Cerebellar nuclear complex (tissue), 1 donor: ENCODE measurements at regions not wholly inside any gene's neighbourhood (a gene's known extent, or its start where the extent isn't known, plus 50 kb on each side); places are given as distances from the start of the nearest gene placed in this dataset.
"Not testable (repeated sequence)": the region's sequence is repeated elsewhere in the genome, so short reads cannot be mapped to it uniquely, and the experiment has no call there.

ENCODE experiments used
- DNase-seq, 2 experiments: peaks; one replicate each; lab custom pipeline; 2025; lab: John Stamatoyannopoulos, UW

GRCh38 chr7:25711940-25712339 is 440.1 kb upstream of the NFE2L3 start:
- no peak for DNase-seq

- DNase-seq = no peak
Observed at GRCh38 chr7:25712500-25712899, 439.5 kb upstream of the NFE2L3 start.

- no peak for DNase-seq
Observed at GRCh38 chr7:25714013-25714412, 438.0 kb upstream of the NFE2L3 start.

GRCh38 chr7:25716421-25716820 is 435.6 kb upstream of the NFE2L3 start:
- no peak for DNase-seq

- no peak for DNase-seq
Observed at GRCh38 chr7:25718596-25718995, 433.4 kb upstream of the NFE2L3 start.

GRCh38 chr7:25719190-25719896 is 432.7 kb upstream of the NFE2L3 start:
- DNase-seq = no peak

GRCh38 chr7:25720427-25720826 is 431.6 kb upstream of the NFE2L3 start:
- no peak for DNase-seq

GRCh38 chr7:25722856-25723255 is 429.1 kb upstream of the NFE2L3 start:
- peak in 1 of 2 experiments; percentile 12 for DNase-seq

GRCh38 chr7:25725451-25725850 is 426.5 kb upstream of the NFE2L3 start:
- DNase-seq = no peak

- DNase-seq = no peak
Observed at GRCh38 chr7:25726170-25726780, 425.7 kb upstream of the NFE2L3 start.

GRCh38 chr7:25726781-25727311 is 425.2 kb upstream of the NFE2L3 start:
- DNase-seq = no peak

GRCh38 chr7:25727446-25727845 is 424.6 kb upstream of the NFE2L3 start:
- no peak for DNase-seq

- no peak for DNase-seq
Observed at GRCh38 chr7:25727876-25728275, 424.1 kb upstream of the NFE2L3 start.

- no peak for DNase-seq
Observed at GRCh38 chr7:25731068-25731845, 420.7 kb upstream of the NFE2L3 start.

GRCh38 chr7:25731846-25732245 is 420.2 kb upstream of the NFE2L3 start:
- no peak for DNase-seq

GRCh38 chr7:25732766-25733217 is 419.2 kb upstream of the NFE2L3 start:
- DNase-seq = no peak

GRCh38 chr7:25735674-25736242 is 416.2 kb upstream of the NFE2L3 start:
- DNase-seq = no peak

GRCh38 chr7:25738528-25738927 is 413.5 kb upstream of the NFE2L3 start:
- no peak for DNase-seq

- DNase-seq = no peak
Observed at GRCh38 chr7:25739143-25739542, 412.9 kb upstream of the NFE2L3 start.

GRCh38 chr7:25742316-25742715 is 409.7 kb upstream of the NFE2L3 start:
- no peak for DNase-seq

GRCh38 chr7:25743670-25744451 is 408.1 kb upstream of the NFE2L3 start:
- not testable (repeated sequence) for DNase-seq
